Trophoblast cell (in vitro differentiated cells and primary cell): ENCODE measurements at regions not wholly inside any gene's neighbourhood (a gene's known extent, or its start where the extent isn't known, plus 50 kb on each side); places are given as distances from the start of the nearest gene placed in this dataset.
A peak's percentile ranks its signal among the peaks of the same experiment; 100 is the strongest.

Experiments
- DNase-seq, 2 donors: peaks; one replicate each; pipeline ENCODE4 v3.0.0-alpha.2; 2016
- H2AFZ ChIP-seq: 2 replicates; pipeline ENCODE4 v1.6.1; 2013; ENCODE audit warnings: low read length, moderate library complexity, mild to moderate bottlenecking; ENCODE audit not compliant: insufficient read depth, poor library complexity
- H2AK5ac ChIP-seq: 2 replicates; pipeline ENCODE4 v1.6.1; 2013; ENCODE audit warnings: mild to moderate bottlenecking, low read length
- H2BK120ac ChIP-seq: 2 replicates; pipeline ENCODE4 v1.6.1; 2013; ENCODE audit warnings: low read length, mild to moderate bottlenecking, moderate library complexity; ENCODE audit not compliant: insufficient read depth, poor library complexity
- H2BK12ac ChIP-seq: 2 replicates; pipeline ENCODE4 v1.6.1; 2013; ENCODE audit warnings: mild to moderate bottlenecking, low read length, moderate library complexity
- H2BK5ac ChIP-seq: 2 replicates; pipeline ENCODE4 v1.6.1; 2013; ENCODE audit warnings: low read length, low read depth, moderate library complexity, mild to moderate bottlenecking; ENCODE audit not compliant: poor library complexity
- H3K14ac ChIP-seq: 2 replicates; pipeline ENCODE4 v1.6.1; 2013; ENCODE audit warnings: mild to moderate bottlenecking, low read length
- H3K18ac ChIP-seq: 2 replicates; pipeline ENCODE4 v1.6.1; 2013; ENCODE audit warnings: mild to moderate bottlenecking, low read length
- H3K23ac ChIP-seq: 2 replicates; pipeline ENCODE4 v1.6.1; 2013; ENCODE audit warnings: low read length
- H3K27ac ChIP-seq: 2 replicates; pipeline ENCODE4 v1.5.1; 2013; ENCODE audit warnings: low read depth, mild to moderate bottlenecking, inconsistent platforms, low read length, moderate library complexity
- H3K27me3 ChIP-seq: 2 replicates; pipeline ENCODE4 v1.6.1; 2013; ENCODE audit warnings: inconsistent platforms, mild to moderate bottlenecking, low read length, moderate library complexity; ENCODE audit not compliant: insufficient read depth
- H3K36me3 ChIP-seq, 2 experiments: 1 replicate in 1 of 2; 2 replicates in 1 of 2; pipeline ENCODE4 v1.6.1; 2013; ENCODE audit warnings: low read length in 2 of 2, mild to moderate bottlenecking in 2 of 2, moderate library complexity in 1 of 2; ENCODE audit not compliant: insufficient read depth in 2 of 2, control insufficient read depth in 1 of 2
- H3K4ac ChIP-seq: 2 replicates; pipeline ENCODE4 v1.6.1; 2013; ENCODE audit warnings: low read depth, mild to moderate bottlenecking, low read length, moderate library complexity
- H3K4me1 ChIP-seq, 2 experiments: 1 replicate in 1 of 2; 2 replicates in 1 of 2; pipeline ENCODE4 v1.6.1; 2013; ENCODE audit warnings: low read length in 2 of 2, mild to moderate bottlenecking in 2 of 2, moderate library complexity in 1 of 2; ENCODE audit not compliant: insufficient read depth in 2 of 2, control insufficient read depth in 1 of 2
- H3K4me2 ChIP-seq: 2 replicates; pipeline ENCODE4 v1.6.1; 2013; ENCODE audit warnings: inconsistent platforms, mild to moderate bottlenecking, low read length, moderate library complexity
- H3K4me3 ChIP-seq: 2 replicates; pipeline ENCODE4 v1.5.1; 2013; ENCODE audit warnings: mild to moderate bottlenecking, low read depth, low read length, inconsistent platforms
- H3K79me1 ChIP-seq: one replicate; pipeline ENCODE4 v1.6.1; 2013; ENCODE audit warnings: low read length
- H3K79me2 ChIP-seq: 2 replicates; pipeline ENCODE4 v1.6.1; 2013; ENCODE audit warnings: low read length, mild to moderate bottlenecking; ENCODE audit not compliant: control insufficient read depth, insufficient read depth, poor library complexity
- H3K9ac ChIP-seq: 2 replicates; pipeline ENCODE4 v1.6.1; 2013; ENCODE audit warnings: mild to moderate bottlenecking, low read length
- H3K9me3 ChIP-seq: 2 replicates; pipeline ENCODE4 v1.6.1; 2013; ENCODE audit warnings: low read depth, mild to moderate bottlenecking, control low read depth, inconsistent platforms, low read length; ENCODE audit not compliant: insufficient read depth
- H4K12ac ChIP-seq: 2 replicates; pipeline ENCODE4 v1.6.1; 2013; ENCODE audit warnings: low read depth, mild to moderate bottlenecking, low read length, moderate library complexity
- H4K8ac ChIP-seq: 2 replicates; pipeline ENCODE4 v1.6.1; 2013; ENCODE audit warnings: low read depth, mild to moderate bottlenecking, low read length, moderate library complexity
- H4K91ac ChIP-seq: one replicate; pipeline ENCODE4 v1.6.1; 2013; ENCODE audit warnings: low read depth, mild to moderate bottlenecking, low read length, moderate library complexity
- WGBS: extraction: QIAGEN DNeasy Blood & Tissue Kit; methylation state at CpG from one replicate; pipeline ENCODE4 v1.1.7; 2013; ENCODE audit warnings: missing lambda C conversion rate; ENCODE audit not compliant: insufficient read length, insufficient coverage; ENCODE audit errors: extremely low coverage; 5-methylcytosine and 5-hydroxymethylcytosine counted together

GRCh38 chr2:12506846-12507245, 209.9 kb upstream of the TRIB2 start:
- peak in 1 of 2 donors; percentile 7 for DNase-seq
- Histone ChIP-seq H3K27me3 (no peaks in the 10 kb centered on the region), H4K91ac (no peak overlapping the region), H3K9me3 (no peaks in the 10 kb centered on the region), H3K18ac (no peak overlapping the region), H4K12ac (no peak overlapping the region), H3K79me2 (no peaks in the 10 kb centered on the region), H2BK5ac (no peak overlapping the region), H3K14ac (no peak overlapping the region), H4K8ac (no peak overlapping the region), H3K36me3 (no peaks in the 10 kb centered on the region), H3K4ac (no peak overlapping the region), H3K23ac (no peak overlapping the region), H2AFZ (no peak overlapping the region), H2AK5ac (no peak overlapping the region), H3K27ac (no peak overlapping the region), H2BK12ac (no peak overlapping the region), H3K9ac (no peak overlapping the region), H2BK120ac (no peak overlapping the region), H3K4me1 (no peaks in the 10 kb centered on the region), H3K79me1 (no peaks in the 10 kb centered on the region), H3K4me2 (no peak overlapping the region), H3K4me3 (no peak overlapping the region)
- WGBS, result no CpG with 5 or more reads among the region's 2 CpGs

- H3K4me2 ChIP-seq, result no peak overlapping the region
- no peaks in the 10 kb centered on the region for H3K36me3 ChIP-seq
- no CpG with 5 or more reads among the region's 7 CpGs for whole genome bisulfite sequencing
- no peak overlapping the region for H2BK12ac ChIP-seq
- no peaks in the 10 kb centered on the region for H3K4me1 ChIP-seq
- no peak overlapping the region for H4K91ac ChIP-seq
- H4K8ac ChIP-seq, result no peak overlapping the region
- peak in 1 of 2 donors; percentile 3 for DNase-seq
- H3K9ac ChIP-seq, result no peak overlapping the region
- no peak overlapping the region for H3K23ac ChIP-seq
- H2AFZ ChIP-seq, result no peak overlapping the region
- H3K18ac ChIP-seq, result no peak overlapping the region
- no peaks in the 10 kb centered on the region for H3K79me2 ChIP-seq
- H2BK120ac ChIP-seq, result no peak overlapping the region
- no peak overlapping the region for H3K14ac ChIP-seq
- no peak overlapping the region for H3K4ac ChIP-seq
- H2AK5ac ChIP-seq, result no peak overlapping the region
- H3K79me1 ChIP-seq, result no peaks in the 10 kb centered on the region
- H3K27ac ChIP-seq, result no peak overlapping the region
- no peaks in the 10 kb centered on the region for H3K27me3 ChIP-seq
- no peak overlapping the region for H4K12ac ChIP-seq
- H3K4me3 ChIP-seq, result no peak overlapping the region
- H3K9me3 ChIP-seq, result no peaks in the 10 kb centered on the region
- H2BK5ac ChIP-seq, result no peak overlapping the region
Measured at GRCh38 chr2:12507295-12507694, 209.4 kb upstream of the TRIB2 start.

DNA sequence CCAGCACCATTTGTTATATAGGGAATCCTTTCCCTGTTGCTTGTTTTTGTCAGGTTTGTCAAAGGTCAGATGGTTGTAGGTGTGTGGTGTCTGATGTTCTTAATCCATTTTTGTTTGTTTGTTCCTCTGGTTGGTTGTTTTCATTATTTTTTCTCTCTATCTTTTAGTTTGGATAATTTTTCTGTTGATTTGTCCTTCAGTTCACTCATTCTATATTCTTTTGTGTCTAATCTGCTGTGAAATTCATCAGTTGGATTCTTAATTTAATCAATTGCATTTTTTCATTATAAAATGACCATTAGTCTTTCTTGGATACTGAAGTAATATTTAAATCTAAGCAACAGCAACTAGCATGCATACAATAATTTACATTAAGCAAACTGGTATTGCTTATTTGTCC, 206.7 kb upstream of the TRIB2 start:
- no peak overlapping the region for H3K18ac ChIP-seq
- no peak overlapping the region for H3K27ac ChIP-seq
- H3K4ac ChIP-seq, result no peak overlapping the region
- peaks cover 1% of the 10 kb centered on the region for H3K79me1 ChIP-seq
- peaks cover 3% of the 10 kb centered on the region in 2 experiments for H3K4me1 ChIP-seq
- H4K12ac ChIP-seq, result no peak overlapping the region
- no peak overlapping the region for H2AK5ac ChIP-seq
- no peak overlapping the region for H3K4me3 ChIP-seq
- H3K14ac ChIP-seq, result no peak overlapping the region
- H2BK5ac ChIP-seq, result no peak overlapping the region
- H4K91ac ChIP-seq, result no peak overlapping the region
- no peak overlapping the region for H3K23ac ChIP-seq
- H3K36me3 ChIP-seq, result no peaks in the 10 kb centered on the region
- H4K8ac ChIP-seq, result no peak overlapping the region
- no peak overlapping the region for H3K9ac ChIP-seq
- no peaks in the 10 kb centered on the region for H3K9me3 ChIP-seq
- no peaks in the 10 kb centered on the region for H3K79me2 ChIP-seq
- no peak overlapping the region for H2AFZ ChIP-seq
- no peak overlapping the region for H3K4me2 ChIP-seq
- no peaks in the 10 kb centered on the region for H3K27me3 ChIP-seq
- H2BK120ac ChIP-seq, result no peak overlapping the region
- DNase-seq, result no peak
- H2BK12ac ChIP-seq, result no peak overlapping the region

- Histone ChIP-seq H2BK12ac (peak overlapping the region; percentile 44), H3K4me2 (no peak overlapping the region), H3K4ac (no peak overlapping the region), H2AK5ac (peak overlapping the region; percentile 81), H3K14ac (no peak overlapping the region), H4K8ac (no peak overlapping the region), H3K9ac (no peak overlapping the region), H2BK5ac (no peak overlapping the region), H3K27me3 (no peaks in the 10 kb centered on the region), H3K4me3 (no peak overlapping the region), H3K18ac (no peak overlapping the region), H3K36me3 (no peaks in the 10 kb centered on the region), H2AFZ (no peak overlapping the region), H3K9me3 (no peaks in the 10 kb centered on the region), H3K27ac (no peak overlapping the region), H4K91ac (no peak overlapping the region), H4K12ac (no peak overlapping the region), H3K79me2 (no peaks in the 10 kb centered on the region), H3K79me1 (peaks cover 2% of the 10 kb centered on the region), H2BK120ac (no peak overlapping the region), H3K4me1 (peaks cover 4% of the 10 kb centered on the region in 2 experiments), H3K23ac (no peak overlapping the region)
- no CpG with 5 or more reads among the region's 1 CpG for WGBS
- no peak for DNase-seq
Measured at GRCh38 chr2:12513339-12513738, 203.4 kb upstream of the TRIB2 start.
